Stimulated activated CD8-positive, alpha-beta memory T cell treated with anti-CD3 and anti-CD28 coated beads, Interleukin-15, amount 100 ng/mL, for 4 hours (primary cell): ENCODE measurements at regions not wholly inside any gene's neighbourhood (a gene's known extent, or its start where the extent isn't known, plus 50 kb on each side); places are given as distances from the start of the nearest gene placed in this dataset.

Source experiments
- DNase-seq, 2 donors: peaks; one replicate each; pipeline ENCODE4 v3.0.0-alpha.2; 2020; ENCODE audit warnings: low read depth in 2 of 2

DNA sequence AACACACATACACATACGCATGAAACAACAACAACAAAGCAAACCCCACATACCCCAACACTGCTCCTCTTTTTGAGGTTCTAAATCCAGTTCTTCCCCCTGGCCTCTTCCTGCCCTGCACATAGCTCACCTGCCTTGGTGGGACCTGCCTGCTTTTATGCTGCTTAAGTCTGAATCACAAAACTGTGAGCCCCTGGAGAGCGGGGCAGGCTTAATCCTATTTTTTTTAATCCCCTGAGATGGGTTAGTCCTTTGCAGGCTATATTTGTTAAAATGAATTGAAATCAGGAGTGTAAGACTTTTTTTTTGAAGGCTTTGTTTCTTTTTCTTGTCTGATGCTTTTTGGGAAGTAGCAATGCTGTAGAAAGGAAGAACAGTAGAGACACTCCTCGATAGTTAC is 84.6 kb upstream of the MAX start:
- DNase-seq: no peak

DNA sequence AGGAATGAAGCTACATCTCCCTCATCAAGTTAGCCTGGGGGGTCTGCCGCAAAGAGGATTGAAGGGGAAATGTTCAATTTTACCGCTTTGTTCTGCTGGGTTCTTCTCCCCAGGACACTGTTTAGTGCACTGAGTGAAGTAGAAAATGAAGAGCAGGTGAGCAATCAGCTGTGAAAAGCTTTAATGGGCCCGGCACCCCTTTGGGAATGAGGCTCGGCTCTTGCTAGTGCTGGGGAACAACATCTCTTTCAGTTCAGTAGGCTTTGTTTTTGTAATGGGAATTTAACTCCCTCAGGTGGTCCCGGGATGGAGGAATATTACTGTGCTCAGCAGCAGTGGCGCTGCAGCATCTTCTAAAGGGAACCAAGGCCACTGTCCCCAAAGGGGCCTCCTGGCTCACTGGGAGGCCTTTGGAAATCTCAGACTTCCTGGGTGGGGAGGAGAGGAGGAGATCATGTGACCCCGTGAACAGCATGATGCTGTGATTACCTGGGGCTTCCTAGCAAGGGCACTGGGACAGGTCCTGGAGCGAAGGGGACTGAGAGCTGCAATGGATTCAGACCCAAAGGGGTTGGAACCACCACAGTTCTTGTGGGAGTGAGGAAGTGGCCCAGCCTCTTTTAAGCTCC is 85.2 kb upstream of the MAX start:
- no peak for DNase-seq

GRCh38 chr14:65190312-65190711 is 88.0 kb upstream of the MAX start:
- DNase-seq: no peak

DNA sequence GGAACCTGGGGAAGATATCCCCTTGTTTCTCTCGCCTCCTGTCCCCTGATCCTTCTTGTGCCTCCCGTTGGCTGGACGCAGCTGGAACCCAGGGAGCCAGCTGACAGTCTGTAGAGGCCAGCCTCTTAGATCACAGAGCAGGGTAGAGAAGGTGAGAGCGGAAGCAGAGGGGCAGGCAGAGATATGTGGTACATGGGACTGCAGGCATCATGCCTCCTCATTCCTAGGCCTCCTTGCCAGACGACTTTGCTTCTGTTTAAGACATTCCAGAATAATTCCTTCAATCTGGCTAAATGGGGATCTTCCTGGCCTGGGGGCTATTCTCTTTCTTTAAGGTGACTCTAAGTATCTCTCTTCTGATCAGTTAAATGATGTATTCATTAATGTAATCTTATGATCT is 89.4 kb upstream of the MAX start:
- DNase-seq: no peak

DNA sequence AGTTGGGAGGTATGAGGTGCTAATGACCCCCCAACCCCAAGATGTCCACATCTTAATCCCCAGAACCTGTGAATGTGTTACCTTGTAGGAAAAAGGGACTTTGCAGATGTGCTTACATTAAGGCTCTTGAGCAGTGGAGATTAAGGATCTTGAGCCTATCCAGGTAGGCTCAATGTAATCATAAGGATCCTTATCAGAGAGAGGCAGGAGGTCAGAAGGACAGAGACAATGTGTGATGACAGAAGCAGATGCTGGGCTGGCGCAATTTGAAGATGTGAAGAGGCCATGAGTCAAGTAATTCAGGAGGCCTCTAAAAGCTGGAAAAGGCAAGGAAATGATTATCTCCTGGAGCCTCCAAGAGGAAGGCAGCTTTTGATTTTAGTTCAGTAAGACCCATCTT is 90.4 kb upstream of the MAX start:
- no peak for DNase-seq

GRCh38 chr14:65193916-65194590 is 91.7 kb upstream of the MAX start:
- DNase-seq: no peak

GRCh38 chr14:65195042-65195719 is 92.9 kb upstream of the MAX start:
- no peak for DNase-seq

DNA sequence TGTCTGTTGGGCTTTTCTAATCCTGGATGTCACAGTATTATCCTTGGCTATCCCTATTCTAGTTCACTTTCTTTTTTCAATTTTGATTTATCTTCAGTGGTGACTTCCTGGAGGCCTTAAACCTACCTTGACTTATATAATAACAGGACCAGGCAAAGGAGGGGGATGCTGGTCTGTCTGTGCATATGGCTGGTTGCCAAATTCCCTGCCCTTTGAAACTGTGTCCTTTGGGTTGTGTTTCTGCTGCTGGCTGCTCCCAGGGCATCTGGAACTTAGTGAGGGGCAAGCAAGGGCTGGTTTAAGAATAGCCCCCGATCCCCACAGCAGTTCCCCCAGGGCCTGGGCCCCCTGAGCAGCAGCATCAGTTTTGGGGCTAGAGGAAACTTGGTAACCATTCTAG is 96.0 kb upstream of the MAX start:
- DNase-seq: no peak

GRCh38 chr14:65200454-65200853 is 98.1 kb upstream of the MAX start:
- DNase-seq: no peak

DNA sequence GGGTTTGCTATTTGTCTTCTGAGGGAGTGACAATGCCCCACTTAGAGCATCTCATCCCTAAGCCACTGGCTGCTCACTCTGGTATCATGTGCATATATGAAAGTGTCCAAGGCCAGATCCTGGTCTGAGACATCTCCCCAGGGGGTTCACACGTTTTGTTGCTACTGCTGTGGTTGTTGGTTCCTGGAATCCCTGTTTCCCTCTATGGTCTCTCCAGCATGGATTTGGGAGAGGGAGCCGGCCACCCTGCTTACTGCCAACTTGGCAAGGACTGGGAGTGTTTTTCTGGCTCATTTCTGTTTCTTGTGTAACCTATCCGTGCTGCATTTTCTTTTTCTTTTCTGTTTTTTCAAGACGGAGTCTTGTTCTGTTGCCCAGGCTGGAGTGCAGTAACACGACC is 101.3 kb upstream of the MAX start:
- no peak for DNase-seq

DNA sequence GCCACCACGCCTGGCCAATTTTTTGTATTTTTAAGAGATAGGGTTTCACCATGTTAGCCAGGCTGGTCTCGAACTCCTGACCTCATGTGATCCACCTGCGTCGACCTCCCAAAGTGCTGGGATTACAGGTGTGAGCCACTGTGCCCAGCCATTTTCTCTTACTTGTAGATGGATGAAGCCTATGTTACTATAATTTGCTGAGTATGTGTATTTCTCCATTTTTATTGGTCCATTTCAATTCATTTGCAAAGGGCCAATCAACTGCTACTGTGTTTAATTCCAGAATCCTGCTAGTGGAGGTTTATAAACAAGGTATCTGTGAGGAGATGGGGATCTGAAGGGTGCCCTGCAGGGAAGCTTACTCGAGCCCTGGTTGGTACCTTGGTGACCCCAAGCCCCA is 101.7 kb upstream of the MAX start:
- DNase-seq: no peak

GRCh38 chr14:65206078-65206447 is 103.7 kb upstream of the MAX start:
- no peak for DNase-seq

DNA sequence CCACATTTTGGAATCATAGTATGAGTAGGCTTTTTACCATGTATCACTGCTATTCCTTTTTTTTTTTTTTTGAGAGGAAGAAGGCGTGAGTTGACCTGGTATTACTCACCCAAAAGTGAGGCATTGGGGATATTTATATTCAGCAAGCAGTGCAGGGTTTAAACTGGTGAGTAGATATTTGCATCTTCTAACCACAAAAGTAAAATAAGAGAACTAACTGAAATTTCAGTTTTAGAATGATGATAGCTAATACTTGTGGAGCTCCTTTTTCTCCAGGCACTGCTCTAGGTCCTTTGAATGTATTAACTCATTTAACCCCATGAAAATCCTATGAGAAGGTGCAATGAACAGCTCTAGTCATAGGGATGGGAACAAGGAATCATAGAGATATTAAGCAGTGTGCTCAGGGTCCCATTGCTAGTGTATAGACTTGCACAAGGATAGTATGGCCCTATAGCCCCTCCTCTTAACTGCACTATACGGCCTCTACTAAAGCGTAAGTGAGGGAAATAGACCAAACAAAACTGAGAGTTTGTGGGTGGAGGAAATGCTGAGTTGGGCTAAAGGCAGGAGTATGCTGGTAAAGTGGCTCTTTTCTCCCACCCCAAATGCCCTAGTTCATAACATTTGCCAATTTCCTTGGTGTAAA is 104.3 kb upstream of the MAX start:
- DNase-seq: no peak

DNA sequence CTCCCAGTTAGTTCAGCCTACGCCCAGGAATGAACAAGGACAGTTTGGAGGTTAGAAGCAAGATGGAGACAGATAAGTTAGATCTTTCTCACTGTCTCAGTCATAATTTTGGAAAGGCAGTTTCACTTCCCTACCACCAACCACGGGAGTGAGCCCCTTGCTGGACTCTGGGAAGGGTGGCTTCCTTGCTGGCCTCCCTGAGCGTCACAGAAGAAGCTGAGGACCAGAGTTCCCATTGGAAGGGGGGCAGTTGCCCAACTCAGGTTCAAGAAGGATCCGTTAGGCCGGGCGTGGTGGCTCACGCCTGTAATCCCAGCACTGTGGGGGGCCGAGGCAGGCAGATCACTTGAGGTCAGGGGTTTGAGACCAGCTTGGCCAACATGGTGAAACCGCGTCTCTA is 106.2 kb upstream of the MAX start:
- DNase-seq: no peak

DNA sequence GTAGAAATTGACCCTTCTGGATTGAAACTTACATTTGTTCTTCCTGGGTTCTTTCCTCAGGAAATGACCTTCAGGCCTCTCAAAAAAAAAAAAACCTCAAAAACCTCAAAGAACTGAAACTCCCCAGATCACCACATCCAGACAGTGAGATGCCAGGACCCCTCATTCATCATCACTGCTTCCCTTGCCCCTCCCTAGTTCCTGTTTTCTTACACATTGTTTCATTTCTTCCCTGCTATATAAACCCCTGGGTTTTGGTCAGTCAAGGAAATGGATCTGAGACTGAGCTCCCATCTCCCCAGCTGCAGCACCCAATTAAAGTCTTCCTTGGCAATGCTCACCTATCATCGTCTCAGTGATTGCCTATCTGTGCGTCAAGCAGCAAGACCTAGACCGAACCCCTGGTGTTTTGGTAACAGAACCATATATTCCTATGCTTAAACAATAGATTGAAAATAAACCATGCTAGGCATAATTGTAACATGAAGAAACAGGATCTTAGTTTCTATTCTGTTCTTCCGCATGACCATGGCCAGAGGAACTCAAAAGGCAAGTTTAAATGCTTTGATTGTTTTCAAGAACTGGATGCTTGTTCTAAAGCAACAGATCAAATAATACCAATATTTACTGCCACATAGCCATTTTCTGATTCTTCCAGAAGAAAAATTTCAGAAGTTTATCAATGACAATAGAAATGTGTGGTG is 108.0 kb upstream of the MAX start:
- DNase-seq: no peak

DNA sequence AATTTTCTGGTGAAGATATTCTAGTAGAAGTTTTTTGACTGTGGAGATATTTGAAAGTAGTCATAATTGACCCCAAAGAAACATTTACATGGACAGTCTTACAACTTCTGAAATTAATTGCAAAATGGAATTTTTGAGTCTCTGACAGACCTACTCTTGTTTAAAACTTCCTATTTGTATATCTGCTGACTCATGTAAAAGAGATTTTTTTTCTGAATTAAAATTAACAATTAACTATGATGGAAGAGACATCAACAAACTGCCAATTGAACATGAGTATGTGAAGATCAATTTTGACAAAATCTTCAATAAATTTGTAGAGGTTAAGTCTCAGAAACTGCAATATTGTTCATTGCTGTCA is 108.5 kb upstream of the MAX start:
- DNase-seq: no peak

DNA sequence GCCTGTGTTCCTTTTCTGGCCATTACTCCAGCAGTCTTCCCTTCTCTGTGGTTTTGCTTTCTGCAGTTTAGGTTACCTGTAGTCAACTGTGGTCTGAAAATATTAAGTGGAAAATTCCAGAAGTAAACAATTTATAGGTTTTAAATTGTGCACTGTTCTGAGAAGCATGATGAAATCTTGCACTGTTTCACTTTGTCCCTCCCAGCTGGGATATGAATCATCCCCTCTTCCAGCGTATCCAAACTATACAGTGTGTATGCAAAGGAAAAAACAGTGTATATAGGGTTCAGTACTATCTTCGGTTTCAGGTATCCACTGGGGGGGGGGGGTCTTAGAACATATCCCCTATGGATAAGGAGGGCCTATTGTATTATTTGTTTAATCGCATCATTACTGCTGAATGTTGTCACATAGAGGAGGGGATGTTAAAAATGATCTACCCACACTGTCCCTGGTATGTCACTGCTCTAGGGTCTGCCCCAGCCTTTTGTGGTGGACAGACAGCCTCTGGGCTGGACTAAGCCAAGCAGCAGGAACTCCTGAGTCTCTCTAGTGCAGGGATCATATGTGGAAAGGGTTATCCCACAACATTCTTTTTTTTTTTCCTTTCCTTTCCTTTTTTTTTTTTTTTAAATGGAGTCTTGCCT is 109.1 kb upstream of the MAX start:
- no peak for DNase-seq

- no peak for DNase-seq
Observed at GRCh38 chr14:65213316-65213715, 111.0 kb upstream of the MAX start.

DNA sequence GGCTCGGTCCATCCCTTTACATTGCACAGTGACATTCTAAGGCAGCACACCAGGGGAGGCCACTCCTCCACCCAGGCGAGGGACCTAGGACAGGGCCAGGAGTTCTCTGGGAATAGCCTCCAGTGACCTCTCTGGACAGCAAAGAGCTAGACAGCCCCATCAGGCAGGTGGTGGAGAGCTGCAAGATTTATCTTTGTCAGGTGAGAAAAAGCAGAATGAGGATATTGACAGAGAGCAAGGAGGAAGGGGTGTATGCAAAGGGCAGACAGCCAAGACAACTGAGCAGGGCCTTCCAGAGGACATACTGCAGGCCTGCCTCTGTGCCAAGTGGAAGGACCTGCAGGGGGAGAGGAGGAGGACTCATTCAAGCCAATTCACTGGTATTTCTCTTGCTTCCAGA is 112.4 kb upstream of the MAX start:
- no peak for DNase-seq

GRCh38 chr14:65219353-65219752 is 117.0 kb upstream of the MAX start:
- no peak for DNase-seq

- peak in 1 of 2 donors; percentile 27 for DNase-seq
Observed at GRCh38 chr14:65222440-65222858, 120.1 kb upstream of the MAX start.

DNA sequence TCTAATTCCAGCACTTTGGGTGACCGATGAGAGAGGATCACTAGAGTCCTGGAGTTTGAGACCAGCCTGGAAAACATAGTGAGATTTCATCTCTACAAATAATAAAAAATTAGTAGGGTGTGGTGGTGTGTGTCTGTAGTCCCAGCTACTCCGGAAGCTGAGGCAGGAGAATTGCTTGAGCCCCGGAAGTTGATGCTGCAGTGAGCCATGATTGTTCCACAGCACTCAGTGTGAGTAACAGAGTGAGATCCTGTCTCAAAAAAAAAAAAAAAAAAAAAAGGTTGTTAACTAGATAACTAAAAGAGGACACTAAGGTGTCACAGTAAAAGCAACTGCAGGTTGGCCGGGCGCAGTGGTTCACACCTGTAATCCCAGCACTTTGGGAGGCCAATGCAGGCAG is 121.3 kb upstream of the MAX start:
- no peak for DNase-seq
